ENCODE measurements at regions not wholly inside any gene's neighbourhood (a gene's known extent, or its start where the extent isn't known, plus 50 kb on each side); places are given as distances from the start of the nearest gene placed in this dataset.

GRCh38 chr1:97007840-97008604 lies 286.4 kb downstream of the PTBP2 start:
- no peak overlapping the region for H3K27ac Mint-ChIP-seq

More at GRCh38 chr1:97007840-97008604, 286.4 kb downstream of the PTBP2 start:
- Histone ChIP-seq H3K36me3 (replicated peaks in 1 of 2; ENCODE audit: control extremely low read depth in 1 of 2, control insufficient read depth in 1 of 2, extremely low read depth in 1 of 2, insufficient read depth in 2 of 2, low read length in 1 of 2) (no peaks in the 10 kb centered on the region), H3K79me2 (ENCODE audit: control insufficient read depth, insufficient read depth, low read length) (no peaks in the 10 kb centered on the region), H3K9me3 (ENCODE audit: control extremely low read depth in 1 of 3, control insufficient read depth in 2 of 3, insufficient read depth in 1 of 3, low read length in 2 of 3) (no peaks in the 10 kb centered on the region), H3K27ac (ENCODE audit: low read length in 2 of 2) (no peak overlapping the region), H3K4me1 (ENCODE audit: control insufficient read depth in 2 of 2, insufficient read depth in 2 of 2, low read length in 2 of 2) (no peaks in the 10 kb centered on the region), H3K4me2 (replicated peaks; ENCODE audit: low read depth, low read length, poor library complexity, severe bottlenecking) (no peak overlapping the region), H2AFZ (ENCODE audit: insufficient read depth, low read depth, low read length, poor library complexity, severe bottlenecking) (no peak overlapping the region), H4K20me1 (ENCODE audit: control insufficient read depth, insufficient read depth, low read length, poor library complexity, severe bottlenecking) (no peaks in the 10 kb centered on the region), H3K9ac (ENCODE audit: low read length) (no peak overlapping the region), H3K27me3 (replicated peaks in 1 of 4; ENCODE audit: control extremely low read depth in 1 of 4, control insufficient read depth in 3 of 4, insufficient read depth in 4 of 4, low read length in 3 of 4) (no peaks in the 10 kb centered on the region), H3K4me3 (ENCODE audit: control extremely low read depth in 1 of 5, extremely low read depth in 1 of 5, insufficient read depth in 1 of 5, low read depth in 2 of 5, low read length in 4 of 5) (no peak overlapping the region)
- ChIA-PET CTCF (no interaction called here), POLR2A (no interaction called here)
- Mint-ChIP-seq H3K4me1 (no peaks in the 10 kb centered on the region), H3K4me3 (no peak overlapping the region), H3K27me3 (peaks cover 6% of the 10 kb centered on the region), H3K9me3 (ENCODE audit: insufficient read depth) (no peaks in the 10 kb centered on the region)
- ATAC-seq (ENCODE audit: low read depth) (no peak), DNase-seq (no peak)
- no peak for TF ChIP-seq EZH2 (IDR thresholded peaks at IDR 0.05; ENCODE audit: borderline replicate concordance, insufficient read depth, low read depth, low read length, poor library complexity, severe bottlenecking)
- TF ChIP-seq CTCF (IDR thresholded peaks at IDR 0.05) = no peak
- intact Hi-C loops (cut with micrococcal nuclease) = no loop called here

All from B cell (primary cell).